ENCODE measurements at regions not wholly inside any gene's neighbourhood (a gene's known extent, or its start where the extent isn't known, plus 50 kb on each side); places are given as distances from the start of the nearest gene placed in this dataset.

GRCh38 chr12:85606455-85606854, 229.8 kb downstream of the RASSF9 start:
- CTCF ChIA-PET = no interaction called here
- Mint-ChIP-seq H3K4me3 (no peak overlapping the region), H3K9me3 (no peaks in the 10 kb centered on the region), H3K4me1 (ENCODE audit: low read depth) (no peaks in the 10 kb centered on the region), H3K36me3 (ENCODE audit: low read depth) (no peaks in the 10 kb centered on the region), H3K27ac (no peak overlapping the region), H3K27me3 (no peaks in the 10 kb centered on the region)
- intact Hi-C loops (cut with micrococcal nuclease) = no loop called here
- ATAC-seq = no peak
- POLR2A ChIA-PET = no interaction called here
- no peak for DNase-seq
- TF ChIP-seq, protein P1, sequence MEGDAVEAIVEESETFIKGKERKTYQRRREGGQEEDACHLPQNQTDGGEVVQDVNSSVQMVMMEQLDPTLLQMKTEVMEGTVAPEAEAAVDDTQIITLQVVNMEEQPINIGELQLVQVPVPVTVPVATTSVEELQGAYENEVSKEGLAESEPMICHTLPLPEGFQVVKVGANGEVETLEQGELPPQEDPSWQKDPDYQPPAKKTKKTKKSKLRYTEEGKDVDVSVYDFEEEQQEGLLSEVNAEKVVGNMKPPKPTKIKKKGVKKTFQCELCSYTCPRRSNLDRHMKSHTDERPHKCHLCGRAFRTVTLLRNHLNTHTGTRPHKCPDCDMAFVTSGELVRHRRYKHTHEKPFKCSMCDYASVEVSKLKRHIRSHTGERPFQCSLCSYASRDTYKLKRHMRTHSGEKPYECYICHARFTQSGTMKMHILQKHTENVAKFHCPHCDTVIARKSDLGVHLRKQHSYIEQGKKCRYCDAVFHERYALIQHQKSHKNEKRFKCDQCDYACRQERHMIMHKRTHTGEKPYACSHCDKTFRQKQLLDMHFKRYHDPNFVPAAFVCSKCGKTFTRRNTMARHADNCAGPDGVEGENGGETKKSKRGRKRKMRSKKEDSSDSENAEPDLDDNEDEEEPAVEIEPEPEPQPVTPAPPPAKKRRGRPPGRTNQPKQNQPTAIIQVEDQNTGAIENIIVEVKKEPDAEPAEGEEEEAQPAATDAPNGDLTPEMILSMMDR (IDR thresholded peaks at IDR 0.05) = no peak

DNA sequence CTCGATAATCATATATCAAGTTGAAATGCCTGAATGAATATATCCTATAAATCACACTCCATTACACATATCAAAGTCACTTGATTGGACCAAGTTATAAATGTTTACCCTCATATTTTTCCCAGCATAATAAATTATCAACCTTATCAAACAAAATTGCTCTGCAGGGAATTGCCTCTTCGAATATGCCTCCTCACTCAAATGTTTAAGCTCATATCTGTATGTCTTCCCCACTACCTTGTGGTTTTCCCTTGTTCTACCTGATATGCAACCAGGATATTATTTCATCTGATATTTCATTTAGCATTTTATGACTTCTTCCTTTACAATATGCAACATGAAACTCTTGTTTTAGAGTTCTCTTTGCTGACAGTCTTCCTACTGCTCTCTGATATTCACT, 226.4 kb downstream of the RASSF9 start:
- H3K36me3 Mint-ChIP-seq (ENCODE audit: low read depth) = no peaks in the 10 kb centered on the region
- no peaks in the 10 kb centered on the region for H3K9me3 Mint-ChIP-seq
- TF ChIP-seq, protein P1 (IDR thresholded peaks at IDR 0.05) = no peak
- no peaks in the 10 kb centered on the region for H3K4me1 Mint-ChIP-seq (ENCODE audit: low read depth)
- H3K27ac Mint-ChIP-seq = no peak overlapping the region
- no peak for ATAC-seq
- H3K27me3 Mint-ChIP-seq = no peaks in the 10 kb centered on the region
- ChIA-PET CTCF (no interaction called here), POLR2A (no interaction called here)
- no peak overlapping the region for H3K4me3 Mint-ChIP-seq
- DNase-seq = no peak
- intact Hi-C loops (cut with micrococcal nuclease) = no loop called here

DNA sequence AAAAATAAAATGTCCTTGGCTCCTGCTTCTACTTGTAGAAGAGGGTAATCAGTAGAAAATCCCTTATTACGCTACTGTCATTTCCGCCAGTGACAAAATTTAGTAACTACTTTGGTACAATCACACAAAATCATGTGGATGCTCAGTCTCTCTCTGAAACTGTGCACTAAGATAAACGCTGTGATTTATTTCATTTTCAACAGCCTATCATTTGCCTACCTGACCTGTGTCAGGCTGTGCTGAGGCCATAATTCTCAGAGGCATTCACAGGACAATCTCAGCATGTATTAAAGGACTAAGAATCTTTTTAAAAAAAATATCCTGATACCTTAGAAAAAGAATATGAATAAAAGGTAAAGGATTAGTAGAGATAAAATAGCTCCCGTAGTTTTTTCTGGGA, 226.0 kb downstream of the RASSF9 start:
- Mint-ChIP-seq H3K27me3 (no peaks in the 10 kb centered on the region), H3K27ac (no peak overlapping the region), H3K36me3 (ENCODE audit: low read depth) (no peaks in the 10 kb centered on the region), H3K9me3 (no peaks in the 10 kb centered on the region), H3K4me3 (no peak overlapping the region), H3K4me1 (ENCODE audit: low read depth) (no peaks in the 10 kb centered on the region)
- CTCF ChIA-PET = no interaction called here
- DNase-seq (no peak), ATAC-seq (no peak)
- intact Hi-C loops (cut with micrococcal nuclease) = no loop called here
- TF ChIP-seq, protein P1 (IDR thresholded peaks at IDR 0.05) = no peak
- POLR2A ChIA-PET = no interaction called here

DNA sequence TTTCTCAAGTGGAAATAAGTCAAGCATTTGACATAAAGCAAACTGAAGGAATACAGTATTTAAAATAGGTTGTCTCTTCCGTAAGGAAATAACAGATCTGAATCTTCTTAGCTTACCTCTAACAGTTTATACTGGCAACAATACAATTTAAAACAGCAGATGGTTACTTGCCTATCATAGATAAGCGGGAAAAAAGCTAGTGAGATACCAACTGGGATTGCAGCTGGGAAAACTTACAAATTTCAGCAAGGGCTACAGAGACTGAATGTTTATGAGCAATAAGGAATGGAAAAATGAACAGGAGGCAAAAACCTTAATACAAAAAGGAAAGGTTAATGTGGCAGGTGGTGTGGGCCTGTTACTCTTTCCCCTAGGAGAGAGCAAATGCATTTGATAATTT, 220.0 kb downstream of the RASSF9 start:
- Mint-ChIP-seq H3K27me3 (no peaks in the 10 kb centered on the region), H3K27ac (no peak overlapping the region), H3K36me3 (ENCODE audit: low read depth) (no peaks in the 10 kb centered on the region), H3K4me1 (ENCODE audit: low read depth) (no peaks in the 10 kb centered on the region), H3K9me3 (no peaks in the 10 kb centered on the region), H3K4me3 (no peak overlapping the region)
- TF ChIP-seq, protein P1 (IDR thresholded peaks at IDR 0.05) = no peak
- ATAC-seq (no peak), DNase-seq (no peak)
- intact Hi-C loops (cut with micrococcal nuclease) = no loop called here
- ChIA-PET POLR2A (no interaction called here), CTCF (no interaction called here)

DNA sequence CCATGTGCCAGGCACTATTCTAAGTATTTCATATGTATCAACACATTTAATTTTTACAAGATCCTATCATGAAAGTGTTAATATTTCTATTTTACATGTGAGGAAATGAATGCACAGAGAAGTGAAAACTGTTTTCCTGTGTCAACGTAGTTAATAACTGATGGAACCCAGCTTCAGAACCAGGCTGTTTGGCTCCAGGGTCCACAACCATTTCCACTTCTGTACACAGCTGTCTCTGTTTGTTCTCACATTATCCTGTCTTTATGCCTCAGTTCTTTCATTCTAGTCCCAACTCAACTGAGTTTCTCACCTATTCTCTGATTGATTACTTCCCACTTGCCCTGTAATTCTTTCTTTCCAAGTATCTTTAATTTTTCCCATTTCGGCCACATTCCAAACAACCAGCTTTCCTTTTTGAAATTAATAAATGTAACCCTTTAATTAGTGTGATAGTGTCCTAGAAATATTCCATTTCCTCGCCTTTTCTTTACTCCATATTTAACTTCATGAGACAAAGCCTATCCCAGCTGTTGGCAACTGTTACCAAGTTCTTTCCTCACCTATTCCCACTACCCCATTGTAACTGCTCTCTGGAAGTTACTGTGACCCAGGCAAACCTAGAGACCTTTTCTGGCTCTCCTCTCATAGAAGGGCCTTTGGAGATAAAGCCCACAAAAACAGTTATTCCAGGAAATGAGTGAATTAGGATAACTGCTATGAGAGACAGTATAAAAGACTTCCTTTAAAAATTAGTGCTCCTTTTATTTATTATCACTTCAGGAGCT, 218.7 kb downstream of the RASSF9 start:
- Mint-ChIP-seq H3K4me1 (ENCODE audit: low read depth) (no peaks in the 10 kb centered on the region), H3K9me3 (no peaks in the 10 kb centered on the region), H3K4me3 (no peak overlapping the region), H3K27me3 (no peaks in the 10 kb centered on the region), H3K36me3 (ENCODE audit: low read depth) (no peaks in the 10 kb centered on the region), H3K27ac (no peak overlapping the region)
- intact Hi-C loops (cut with micrococcal nuclease) = no loop called here
- DNase-seq (no peak), ATAC-seq (no peak)
- ChIA-PET CTCF (no interaction called here), POLR2A (no interaction called here)
- TF ChIP-seq, protein P1 (IDR thresholded peaks at IDR 0.05) = no peak
